GM18858 (cell line): ENCODE measurements at regions not wholly inside any gene's neighbourhood (a gene's known extent, or its start where the extent isn't known, plus 50 kb on each side); places are given as distances from the start of the nearest gene placed in this dataset.
"Not testable (repeated sequence)": the region's sequence is repeated elsewhere in the genome, so short reads cannot be mapped to it uniquely, and the experiment has no call there.

Experiments used
- ATAC-seq: cut with Tn5 transposase; IDR thresholded peaks from one replicate; pipeline ENCODE4 v1.9.1; 2021; ENCODE audit not compliant: unreplicated experiment

GRCh38 chrX:131595120-131595519, 51.2 kb downstream of the OR13H1 start:
- ATAC-seq, result no peak

GRCh38 chrX:131607792-131608369, 64.0 kb downstream of the OR13H1 start:
- ATAC-seq, result no peak

GRCh38 chrX:131609480-131609879, 65.6 kb downstream of the OR13H1 start:
- no peak for ATAC-seq

DNA sequence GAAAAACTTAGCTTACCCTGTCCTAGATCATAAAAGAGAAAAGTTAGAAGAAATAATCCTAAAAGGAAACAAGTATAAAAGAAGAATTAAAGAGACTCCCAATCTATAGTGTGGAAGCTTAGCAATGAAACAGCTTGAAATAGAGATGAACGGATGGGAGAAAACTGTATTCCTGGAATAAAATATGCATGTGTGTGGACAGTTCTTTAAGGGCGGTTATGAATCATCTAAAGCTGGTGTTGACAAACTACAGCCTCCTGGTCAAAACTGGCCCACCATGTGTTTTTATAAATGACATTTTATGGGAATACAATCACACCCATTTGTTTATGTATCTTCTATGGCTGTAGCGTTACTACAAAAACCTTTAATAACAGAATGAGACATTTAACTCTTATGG, 69.4 kb downstream of the OR13H1 start:
- no peak for ATAC-seq

GRCh38 chrX:131614241-131614640, 70.4 kb downstream of the OR13H1 start:
- ATAC-seq, result no peak

- ATAC-seq, result no peak
These were observed 73.3 kb downstream of the OR13H1 start for GRCh38 chrX:131617182-131617581.

DNA sequence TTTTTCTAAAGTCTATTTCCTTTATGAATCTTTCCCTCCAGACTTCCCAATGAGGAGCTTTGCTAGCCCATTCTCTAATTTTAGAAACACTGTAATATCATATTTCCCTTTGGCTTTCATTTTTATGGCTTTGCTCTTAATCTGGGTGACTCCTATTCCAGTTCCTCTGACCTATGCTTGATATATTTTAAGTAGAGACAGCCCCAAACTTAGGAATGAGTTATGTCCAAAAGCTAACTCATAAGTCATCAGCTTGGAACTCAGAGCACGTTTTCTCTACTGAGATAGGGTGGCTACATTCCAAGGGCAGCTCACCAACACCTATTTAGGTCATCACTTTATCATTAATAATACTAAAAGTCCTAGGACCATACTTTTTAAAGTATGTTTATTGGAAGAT, 77.8 kb downstream of the OR13H1 start:
- ATAC-seq, result no peak

GRCh38 chrX:131626681-131627296, 82.9 kb downstream of the OR13H1 start:
- no peak for ATAC-seq

DNA sequence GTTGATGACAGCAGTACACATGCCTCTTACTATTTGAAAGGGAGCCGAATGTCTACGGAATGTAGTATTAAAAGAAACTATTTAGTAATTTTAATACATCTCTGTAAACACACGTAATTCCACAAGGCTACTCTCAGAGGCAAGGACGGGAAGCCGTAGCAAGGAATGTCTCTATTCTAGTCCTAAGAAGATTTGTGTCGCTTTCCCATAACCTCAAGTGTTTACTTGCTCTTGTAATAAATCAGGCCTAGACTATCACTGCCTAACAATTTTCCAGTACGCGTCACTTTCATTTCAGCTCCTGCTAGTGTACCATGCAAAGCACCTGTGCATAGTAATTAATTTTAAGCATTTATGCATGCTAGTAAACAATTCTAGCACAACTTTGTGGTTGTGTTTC, 86.7 kb downstream of the OR13H1 start:
- ATAC-seq, result no peak

GRCh38 chrX:131633285-131633917, 89.5 kb downstream of the OR13H1 start:
- ATAC-seq, result peak; percentile 88

- no peak for ATAC-seq
These were observed 91.0 kb downstream of the OR13H1 start for GRCh38 chrX:131634900-131635299.

DNA sequence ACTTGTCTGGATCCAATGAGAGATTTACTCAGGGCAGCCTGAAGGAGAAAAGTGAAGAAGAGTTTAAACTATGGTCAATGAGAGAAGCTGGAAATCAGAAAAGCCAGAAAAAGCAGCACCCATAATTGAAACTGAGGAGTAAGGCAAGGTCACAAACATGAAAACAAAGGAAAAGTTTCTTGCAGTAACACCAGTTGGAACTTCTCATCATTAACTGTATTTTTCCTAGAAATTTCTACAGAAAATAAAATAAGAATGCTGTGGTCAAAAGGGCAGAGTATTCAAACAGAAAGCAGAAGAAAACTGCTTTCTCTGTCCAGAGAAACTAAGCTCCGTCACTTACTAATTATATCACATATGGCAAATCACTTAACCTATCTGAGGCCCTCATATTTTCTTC, 102.2 kb downstream of the OR13H1 start:
- ATAC-seq, result no peak

GRCh38 chrX:131649741-131650140, 105.9 kb downstream of the OR13H1 start:
- ATAC-seq, result no peak

DNA sequence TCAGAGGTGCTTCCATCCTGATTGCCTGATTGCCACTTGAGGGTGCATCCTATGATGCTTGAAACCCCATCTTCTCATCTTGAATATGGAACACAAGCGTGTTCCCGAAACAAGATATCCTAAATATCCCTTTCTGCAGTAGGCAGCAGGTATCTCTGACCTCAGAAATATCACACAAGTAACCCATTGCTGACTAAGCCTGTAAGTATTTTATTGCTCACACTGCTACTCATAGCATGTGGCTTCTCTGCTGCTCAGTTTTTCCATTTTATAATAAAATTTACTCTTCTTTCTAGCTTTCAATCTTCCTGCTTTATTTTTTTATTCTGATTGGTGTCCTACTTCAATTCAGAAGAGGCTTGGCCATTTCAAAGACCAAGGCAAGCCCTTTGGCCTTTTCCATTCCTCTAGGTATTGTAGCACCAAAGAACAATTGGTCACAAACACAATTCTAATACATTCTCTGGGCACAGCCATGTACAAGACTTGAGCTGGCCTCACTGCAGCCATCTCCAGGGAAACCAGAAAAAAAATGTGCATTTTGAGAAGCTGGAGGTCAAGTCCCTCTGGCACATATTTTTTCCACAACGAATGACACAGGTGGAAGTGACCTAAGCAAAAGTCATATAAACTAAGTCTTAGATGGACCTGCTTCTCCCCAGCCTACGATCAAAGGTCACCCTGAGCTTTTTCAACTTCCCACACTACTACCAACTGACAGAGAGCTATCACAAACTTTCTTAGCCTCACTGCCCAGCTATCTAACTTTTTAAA, 107.0 kb downstream of the OR13H1 start:
- ATAC-seq, result no peak

GRCh38 chrX:131663726-131664125, 119.9 kb downstream of the OR13H1 start:
- not testable (repeated sequence) for ATAC-seq

DNA sequence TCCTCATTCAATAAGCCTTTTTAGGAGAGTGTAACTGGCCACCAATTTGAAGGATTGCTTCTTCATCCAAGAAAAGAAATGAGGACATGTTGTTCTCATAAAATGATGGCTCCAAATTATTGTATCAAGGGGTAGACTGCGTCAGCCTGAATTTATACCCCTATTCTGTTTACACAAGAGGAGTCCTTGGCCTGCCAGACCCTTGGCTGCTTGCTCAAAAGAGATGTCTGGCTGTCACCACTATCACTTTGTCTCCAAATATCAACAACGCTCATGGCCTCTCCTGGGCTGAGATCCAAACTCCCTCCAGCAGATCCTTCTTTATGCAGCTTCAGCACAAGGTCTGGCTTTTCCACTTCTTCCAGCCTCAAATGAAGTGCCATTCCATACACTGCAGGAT, 127.9 kb downstream of the OR13H1 start:
- ATAC-seq, result no peak

DNA sequence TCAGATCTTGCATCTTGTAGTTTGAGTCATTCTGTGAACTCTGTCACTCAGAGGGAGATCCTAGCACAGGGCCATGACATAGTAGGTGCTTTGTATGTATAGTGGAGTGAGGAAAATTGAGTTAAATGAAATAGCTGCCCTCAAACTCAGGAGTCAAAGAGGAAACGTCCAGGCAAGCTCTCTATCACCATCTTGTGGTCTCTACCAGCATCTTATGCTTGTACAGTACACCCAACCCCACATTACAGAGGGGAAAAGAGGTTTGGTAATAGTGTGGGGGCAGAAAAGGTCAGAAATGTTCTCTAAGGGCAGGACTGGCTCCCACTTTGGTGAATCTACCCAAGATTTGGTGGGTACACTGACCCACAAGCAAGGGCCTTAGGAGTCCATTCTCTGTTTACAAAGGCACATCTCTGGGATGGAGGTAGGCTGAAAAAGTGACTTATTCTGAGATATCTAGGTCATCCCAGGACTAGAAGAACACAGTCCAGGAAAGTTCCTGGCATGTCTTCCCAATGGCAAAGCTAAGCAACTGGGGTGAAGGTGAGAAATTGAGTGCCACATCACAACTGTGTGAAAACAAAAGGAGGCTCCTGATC, 131.8 kb downstream of the OR13H1 start:
- ATAC-seq, result no peak

DNA sequence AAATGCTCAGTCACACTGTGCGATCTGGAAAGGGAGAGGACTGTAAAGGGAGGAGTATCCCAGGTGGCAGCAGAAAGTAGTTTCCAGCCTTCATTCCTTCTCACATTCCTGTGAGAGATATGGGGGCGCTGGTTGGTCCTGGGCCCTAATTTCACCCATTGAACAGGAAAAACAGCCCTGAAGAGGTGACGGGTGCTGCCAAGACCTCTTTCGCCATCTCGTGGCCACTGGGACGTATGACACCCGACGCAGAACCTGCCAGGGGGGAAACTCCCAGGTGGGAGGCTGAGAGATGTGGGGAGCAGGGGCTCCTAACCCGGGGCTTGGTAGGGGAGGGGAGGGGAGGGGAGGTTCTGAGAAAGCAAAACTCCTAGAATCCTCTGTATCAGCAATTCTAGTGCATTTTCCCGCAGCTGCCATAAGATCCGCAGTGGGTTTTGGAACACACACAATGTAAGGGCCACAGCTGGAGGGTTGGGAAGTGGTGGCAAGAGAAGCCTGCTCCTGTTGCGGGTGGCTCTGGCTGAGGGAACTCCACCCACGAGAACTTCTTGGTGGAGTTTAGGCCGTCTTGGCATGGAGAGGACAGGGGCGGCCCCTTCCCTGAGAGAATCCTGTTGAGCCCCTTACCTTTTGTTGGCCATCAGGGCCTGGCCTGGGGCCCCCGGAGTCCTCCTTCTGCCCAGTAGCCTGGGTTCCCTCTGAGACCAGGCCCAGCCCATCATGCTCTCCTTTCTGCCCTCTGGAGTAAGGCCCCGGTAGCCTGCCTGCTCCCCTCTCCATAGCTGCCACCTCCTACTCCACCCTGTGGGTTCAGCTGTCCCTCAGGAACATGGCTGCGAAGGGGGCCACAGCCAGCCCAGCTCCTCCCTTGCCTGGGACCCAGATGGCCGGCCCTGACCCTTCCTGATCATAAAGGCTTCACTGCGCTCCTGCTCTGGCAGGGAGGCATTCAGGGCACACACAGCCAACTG, 134.1 kb downstream of the OR13H1 start:
- no peak for ATAC-seq

GRCh38 chrX:131682735-131683134, 138.9 kb downstream of the OR13H1 start:
- ATAC-seq, result not testable (repeated sequence)

- ATAC-seq, result no peak
These were observed 149.5 kb downstream of the OR13H1 start for GRCh38 chrX:131693359-131693758.
